Trophoblast cell (in vitro differentiated cells and primary cell): ENCODE measurements at regions not wholly inside any gene's neighbourhood (a gene's known extent, or its start where the extent isn't known, plus 50 kb on each side); places are given as distances from the start of the nearest gene placed in this dataset.

ENCODE experiments used
- DNase-seq, 2 donors: peaks; one replicate each; pipeline ENCODE4 v3.0.0-alpha.2; 2016
- H2AFZ ChIP-seq: 2 replicates; pipeline ENCODE4 v1.6.1; 2013; ENCODE audit warnings: low read length, moderate library complexity, mild to moderate bottlenecking; ENCODE audit not compliant: insufficient read depth, poor library complexity
- H2AK5ac ChIP-seq: 2 replicates; pipeline ENCODE4 v1.6.1; 2013; ENCODE audit warnings: mild to moderate bottlenecking, low read length
- H2BK120ac ChIP-seq: 2 replicates; pipeline ENCODE4 v1.6.1; 2013; ENCODE audit warnings: low read length, mild to moderate bottlenecking, moderate library complexity; ENCODE audit not compliant: insufficient read depth, poor library complexity
- H2BK12ac ChIP-seq: 2 replicates; pipeline ENCODE4 v1.6.1; 2013; ENCODE audit warnings: mild to moderate bottlenecking, low read length, moderate library complexity
- H2BK5ac ChIP-seq: 2 replicates; pipeline ENCODE4 v1.6.1; 2013; ENCODE audit warnings: low read length, low read depth, moderate library complexity, mild to moderate bottlenecking; ENCODE audit not compliant: poor library complexity
- H3K14ac ChIP-seq: 2 replicates; pipeline ENCODE4 v1.6.1; 2013; ENCODE audit warnings: mild to moderate bottlenecking, low read length
- H3K18ac ChIP-seq: 2 replicates; pipeline ENCODE4 v1.6.1; 2013; ENCODE audit warnings: mild to moderate bottlenecking, low read length
- H3K23ac ChIP-seq: 2 replicates; pipeline ENCODE4 v1.6.1; 2013; ENCODE audit warnings: low read length
- H3K27ac ChIP-seq: 2 replicates; pipeline ENCODE4 v1.5.1; 2013; ENCODE audit warnings: low read depth, mild to moderate bottlenecking, inconsistent platforms, low read length, moderate library complexity
- H3K27me3 ChIP-seq: 2 replicates; pipeline ENCODE4 v1.6.1; 2013; ENCODE audit warnings: inconsistent platforms, mild to moderate bottlenecking, low read length, moderate library complexity; ENCODE audit not compliant: insufficient read depth
- H3K36me3 ChIP-seq, 2 experiments: 1 replicate in 1 of 2; 2 replicates in 1 of 2; pipeline ENCODE4 v1.6.1; 2013; ENCODE audit warnings: low read length in 2 of 2, mild to moderate bottlenecking in 2 of 2, moderate library complexity in 1 of 2; ENCODE audit not compliant: insufficient read depth in 2 of 2, control insufficient read depth in 1 of 2
- H3K4ac ChIP-seq: 2 replicates; pipeline ENCODE4 v1.6.1; 2013; ENCODE audit warnings: low read depth, mild to moderate bottlenecking, low read length, moderate library complexity
- H3K4me1 ChIP-seq, 2 experiments: 1 replicate in 1 of 2; 2 replicates in 1 of 2; pipeline ENCODE4 v1.6.1; 2013; ENCODE audit warnings: low read length in 2 of 2, mild to moderate bottlenecking in 2 of 2, moderate library complexity in 1 of 2; ENCODE audit not compliant: insufficient read depth in 2 of 2, control insufficient read depth in 1 of 2
- H3K4me2 ChIP-seq: 2 replicates; pipeline ENCODE4 v1.6.1; 2013; ENCODE audit warnings: inconsistent platforms, mild to moderate bottlenecking, low read length, moderate library complexity
- H3K4me3 ChIP-seq: 2 replicates; pipeline ENCODE4 v1.5.1; 2013; ENCODE audit warnings: mild to moderate bottlenecking, low read depth, low read length, inconsistent platforms
- H3K79me1 ChIP-seq: one replicate; pipeline ENCODE4 v1.6.1; 2013; ENCODE audit warnings: low read length
- H3K79me2 ChIP-seq: 2 replicates; pipeline ENCODE4 v1.6.1; 2013; ENCODE audit warnings: low read length, mild to moderate bottlenecking; ENCODE audit not compliant: control insufficient read depth, insufficient read depth, poor library complexity
- H3K9ac ChIP-seq: 2 replicates; pipeline ENCODE4 v1.6.1; 2013; ENCODE audit warnings: mild to moderate bottlenecking, low read length
- H3K9me3 ChIP-seq: 2 replicates; pipeline ENCODE4 v1.6.1; 2013; ENCODE audit warnings: low read depth, mild to moderate bottlenecking, control low read depth, inconsistent platforms, low read length; ENCODE audit not compliant: insufficient read depth
- H4K12ac ChIP-seq: 2 replicates; pipeline ENCODE4 v1.6.1; 2013; ENCODE audit warnings: low read depth, mild to moderate bottlenecking, low read length, moderate library complexity
- H4K8ac ChIP-seq: 2 replicates; pipeline ENCODE4 v1.6.1; 2013; ENCODE audit warnings: low read depth, mild to moderate bottlenecking, low read length, moderate library complexity
- H4K91ac ChIP-seq: one replicate; pipeline ENCODE4 v1.6.1; 2013; ENCODE audit warnings: low read depth, mild to moderate bottlenecking, low read length, moderate library complexity
- WGBS: extraction: QIAGEN DNeasy Blood & Tissue Kit; methylation state at CpG from one replicate; pipeline ENCODE4 v1.1.7; 2013; ENCODE audit warnings: missing lambda C conversion rate; ENCODE audit not compliant: insufficient read length, insufficient coverage; ENCODE audit errors: extremely low coverage; 5-methylcytosine and 5-hydroxymethylcytosine counted together

- no peak overlapping the region for H3K14ac ChIP-seq
- no peak overlapping the region for H3K4me3 ChIP-seq
- no peak overlapping the region for H3K9ac ChIP-seq
- no peak overlapping the region for H2BK12ac ChIP-seq
- no peak overlapping the region for H2BK5ac ChIP-seq
- no peaks in the 10 kb centered on the region for H3K9me3 ChIP-seq
- no peak overlapping the region for H3K18ac ChIP-seq
- no peak for DNase-seq
- H3K27me3 ChIP-seq: no peaks in the 10 kb centered on the region
- H3K79me1 ChIP-seq: no peaks in the 10 kb centered on the region
- no peak overlapping the region for H2AFZ ChIP-seq
- no peak overlapping the region for H4K8ac ChIP-seq
- no peaks in the 10 kb centered on the region for H3K36me3 ChIP-seq
- H3K27ac ChIP-seq: no peak overlapping the region
- no peak overlapping the region for H4K12ac ChIP-seq
- H3K4me2 ChIP-seq: no peak overlapping the region
- H2AK5ac ChIP-seq: no peak overlapping the region
- H3K79me2 ChIP-seq: no peaks in the 10 kb centered on the region
- no peak overlapping the region for H3K4ac ChIP-seq
- no peak overlapping the region for H2BK120ac ChIP-seq
- no peaks in the 10 kb centered on the region for H3K4me1 ChIP-seq
- H4K91ac ChIP-seq: no peak overlapping the region
- H3K23ac ChIP-seq: no peak overlapping the region
Observed at GRCh38 chr12:92089559-92089958, 56.1 kb downstream of the BTG1 start.

GRCh38 chr12:92088805-92089204 lies 56.8 kb downstream of the BTG1 start:
- Histone ChIP-seq H3K4me2 (no peak overlapping the region), H2AFZ (no peak overlapping the region), H2BK5ac (no peak overlapping the region), H3K14ac (no peak overlapping the region), H3K4ac (no peak overlapping the region), H3K9me3 (no peaks in the 10 kb centered on the region), H4K91ac (no peak overlapping the region), H3K27me3 (no peaks in the 10 kb centered on the region), H3K18ac (no peak overlapping the region), H2AK5ac (no peak overlapping the region), H3K9ac (no peak overlapping the region), H3K79me1 (no peaks in the 10 kb centered on the region), H3K79me2 (no peaks in the 10 kb centered on the region), H3K4me3 (no peak overlapping the region), H3K23ac (no peak overlapping the region), H4K8ac (no peak overlapping the region), H2BK12ac (no peak overlapping the region), H3K36me3 (no peaks in the 10 kb centered on the region), H3K4me1 (no peaks in the 10 kb centered on the region), H3K27ac (no peak overlapping the region), H2BK120ac (no peak overlapping the region), H4K12ac (no peak overlapping the region)
- no peak for DNase-seq
- no CpG with 5 or more reads among the region's 2 CpGs for WGBS

- H3K4me2 ChIP-seq: no peak overlapping the region
- H2BK120ac ChIP-seq: no peak overlapping the region
- no peak overlapping the region for H4K8ac ChIP-seq
- no peaks in the 10 kb centered on the region for H3K9me3 ChIP-seq
- H3K4ac ChIP-seq: no peak overlapping the region
- no peak overlapping the region for H3K18ac ChIP-seq
- no CpG with 5 or more reads among the region's 1 CpG for WGBS
- no peak overlapping the region for H2BK12ac ChIP-seq
- DNase-seq: no peak
- no peak overlapping the region for H4K12ac ChIP-seq
- H2BK5ac ChIP-seq: no peak overlapping the region
- no peak overlapping the region for H3K23ac ChIP-seq
- no peaks in the 10 kb centered on the region for H3K27me3 ChIP-seq
- no peak overlapping the region for H4K91ac ChIP-seq
- peaks cover 0 to 2% of the 10 kb centered on the region in 2 experiments for H3K4me1 ChIP-seq
- no peaks in the 10 kb centered on the region for H3K36me3 ChIP-seq
- no peak overlapping the region for H2AFZ ChIP-seq
- peaks cover 3% of the 10 kb centered on the region for H3K79me1 ChIP-seq
- no peak overlapping the region for H3K4me3 ChIP-seq
- H3K27ac ChIP-seq: no peak overlapping the region
- H3K14ac ChIP-seq: no peak overlapping the region
- no peak overlapping the region for H2AK5ac ChIP-seq
- H3K79me2 ChIP-seq: no peaks in the 10 kb centered on the region
- no peak overlapping the region for H3K9ac ChIP-seq
Observed at GRCh38 chr12:92085736-92086040, 60.0 kb downstream of the BTG1 start.

GRCh38 chr12:92085040-92085735 lies 60.5 kb downstream of the BTG1 start:
- Histone ChIP-seq H3K36me3 (no peaks in the 10 kb centered on the region), H3K23ac (no peak overlapping the region), H2AK5ac (no peak overlapping the region), H2AFZ (no peak overlapping the region), H3K9me3 (no peaks in the 10 kb centered on the region), H3K27ac (no peak overlapping the region), H3K4me2 (no peak overlapping the region), H2BK120ac (no peak overlapping the region), H2BK12ac (no peak overlapping the region), H3K79me1 (peaks cover 3% of the 10 kb centered on the region), H3K14ac (no peak overlapping the region), H3K4me3 (no peak overlapping the region), H3K18ac (no peak overlapping the region), H4K91ac (no peak overlapping the region), H4K12ac (no peak overlapping the region), H2BK5ac (no peak overlapping the region), H3K9ac (no peak overlapping the region), H3K79me2 (no peaks in the 10 kb centered on the region), H3K27me3 (no peaks in the 10 kb centered on the region), H4K8ac (no peak overlapping the region), H3K4me1 (peaks cover 0 to 5% of the 10 kb centered on the region in 2 experiments), H3K4ac (no peak overlapping the region)
- DNase-seq: no peak
- WGBS: no CpG with 5 or more reads among the region's 3 CpGs
